PC-9 (cell line): ENCODE measurements at regions not wholly inside any gene's neighbourhood (a gene's known extent, or its start where the extent isn't known, plus 50 kb on each side); places are given as distances from the start of the nearest gene placed in this dataset.

Experiments used
- CTCF ChIP-seq: fragments of 200-600 bp; sonication (generic); conservative IDR thresholded peaks from 2 replicates; pipeline ENCODE4 v1.6.1; 2017; ENCODE audit warnings: mixed run types, antibody characterized with exemption, mild to moderate bottlenecking, moderate library complexity
- EZH2 ChIP-seq: fragments of 200-600 bp; sonication (generic); IDR thresholded peaks from 2 replicates; pipeline ENCODE4 v1.8.0; 2017; ENCODE audit warnings: antibody characterized with exemption, low read depth

- no peak for TF ChIP-seq CTCF
- no peak for TF ChIP-seq EZH2
Observed at GRCh38 chrX:150239946-150240642, 123.0 kb upstream of the MAMLD1 start.
